ENCODE measurements at regions not wholly inside any gene's neighbourhood (a gene's known extent, or its start where the extent isn't known, plus 50 kb on each side); places are given as distances from the start of the nearest gene placed in this dataset.

DNA sequence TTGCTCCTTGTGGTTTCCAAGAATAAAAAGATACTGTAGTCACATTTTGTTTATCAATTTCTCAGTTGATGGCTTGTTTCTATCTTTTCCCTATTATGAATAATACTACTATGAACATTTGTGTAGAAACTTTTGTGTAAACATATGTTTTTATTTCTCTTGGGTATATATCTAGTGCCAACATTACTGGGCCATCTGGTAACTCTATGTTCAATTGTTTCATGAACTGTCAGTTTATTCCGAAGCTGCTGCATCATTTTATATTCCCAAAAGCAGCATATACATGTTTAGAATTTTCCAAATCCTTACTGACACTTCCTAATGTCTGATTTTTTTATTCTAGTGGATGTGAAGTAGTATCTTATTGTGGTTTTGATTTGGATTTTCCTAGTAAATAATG is 737.6 kb upstream of the TMEFF2 start:
- TF ChIP-seq, protein P1, sequence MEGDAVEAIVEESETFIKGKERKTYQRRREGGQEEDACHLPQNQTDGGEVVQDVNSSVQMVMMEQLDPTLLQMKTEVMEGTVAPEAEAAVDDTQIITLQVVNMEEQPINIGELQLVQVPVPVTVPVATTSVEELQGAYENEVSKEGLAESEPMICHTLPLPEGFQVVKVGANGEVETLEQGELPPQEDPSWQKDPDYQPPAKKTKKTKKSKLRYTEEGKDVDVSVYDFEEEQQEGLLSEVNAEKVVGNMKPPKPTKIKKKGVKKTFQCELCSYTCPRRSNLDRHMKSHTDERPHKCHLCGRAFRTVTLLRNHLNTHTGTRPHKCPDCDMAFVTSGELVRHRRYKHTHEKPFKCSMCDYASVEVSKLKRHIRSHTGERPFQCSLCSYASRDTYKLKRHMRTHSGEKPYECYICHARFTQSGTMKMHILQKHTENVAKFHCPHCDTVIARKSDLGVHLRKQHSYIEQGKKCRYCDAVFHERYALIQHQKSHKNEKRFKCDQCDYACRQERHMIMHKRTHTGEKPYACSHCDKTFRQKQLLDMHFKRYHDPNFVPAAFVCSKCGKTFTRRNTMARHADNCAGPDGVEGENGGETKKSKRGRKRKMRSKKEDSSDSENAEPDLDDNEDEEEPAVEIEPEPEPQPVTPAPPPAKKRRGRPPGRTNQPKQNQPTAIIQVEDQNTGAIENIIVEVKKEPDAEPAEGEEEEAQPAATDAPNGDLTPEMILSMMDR (IDR thresholded peaks at IDR 0.05; ENCODE audit: poor library complexity), result no peak
- no peak for TF ChIP-seq EZH2 (IDR thresholded peaks at IDR 0.05; ENCODE audit: borderline replicate concordance)

Data from hepatocyte (in vitro differentiated cells).